ENCODE measurements at regions not wholly inside any gene's neighbourhood (a gene's known extent, or its start where the extent isn't known, plus 50 kb on each side); places are given as distances from the start of the nearest gene placed in this dataset.

GRCh38 chr7:125055376-125055775 is 125.8 kb upstream of the POT1 start:
- Histone ChIP-seq H3K27ac (no peak overlapping the region), H3K4me3 (no peak overlapping the region), H3K4me1 (no peaks in the 10 kb centered on the region), H3K36me3 (no peaks in the 10 kb centered on the region), H3K9me3 (replicated peaks) (0 out of 2 replicates have a peak, but pooled peaks cover 4% of the 10 kb centered on the region), H3K27me3 (no peaks in the 10 kb centered on the region)
- DNase-seq, result no peak

GRCh38 chr7:125046767-125047166 is 117.1 kb upstream of the POT1 start:
- no peak overlapping the region for H3K27ac ChIP-seq
- 0 out of 2 replicates have a peak, but pooled peaks cover 4% of the 10 kb centered on the region for H3K9me3 ChIP-seq (replicated peaks)
- H3K4me1 ChIP-seq, result no peaks in the 10 kb centered on the region
- no peaks in the 10 kb centered on the region for H3K27me3 ChIP-seq
- H3K36me3 ChIP-seq, result no peaks in the 10 kb centered on the region
- DNase-seq, result no peak
- no peak overlapping the region for H3K4me3 ChIP-seq

GRCh38 chr7:125033506-125033905 is 103.9 kb upstream of the POT1 start:
- Histone ChIP-seq H3K36me3 (no peaks in the 10 kb centered on the region), H3K4me1 (no peaks in the 10 kb centered on the region), H3K9me3 (replicated peaks) (no peaks in the 10 kb centered on the region), H3K27me3 (no peaks in the 10 kb centered on the region), H3K4me3 (no peak overlapping the region), H3K27ac (no peak overlapping the region)
- peak in 1 of 2 experiments; percentile 5 for DNase-seq

DNA sequence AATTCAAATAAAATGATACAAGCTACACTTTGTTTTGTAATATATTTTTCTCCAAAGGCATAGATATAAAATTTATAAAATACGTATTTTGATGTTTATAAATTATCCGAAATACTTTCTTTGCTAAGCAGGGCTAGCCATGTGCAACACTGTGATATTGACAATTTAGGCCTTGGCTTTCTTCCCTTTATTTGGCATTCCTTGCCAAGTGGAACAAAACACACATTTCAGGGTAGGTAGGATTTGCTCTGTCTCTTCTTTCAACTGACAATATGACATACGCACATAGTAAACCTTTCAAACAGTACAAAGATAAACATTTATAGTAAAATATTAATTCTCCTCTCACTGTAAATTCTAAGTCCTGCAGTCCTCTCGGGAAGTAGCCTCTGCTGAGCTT is 103.3 kb upstream of the POT1 start:
- H3K27ac ChIP-seq, result no peak overlapping the region
- H3K4me1 ChIP-seq, result no peaks in the 10 kb centered on the region
- no peaks in the 10 kb centered on the region for H3K27me3 ChIP-seq
- no peak for DNase-seq
- no peak overlapping the region for H3K4me3 ChIP-seq
- no peaks in the 10 kb centered on the region for H3K36me3 ChIP-seq
- no peaks in the 10 kb centered on the region for H3K9me3 ChIP-seq (replicated peaks)

DNA sequence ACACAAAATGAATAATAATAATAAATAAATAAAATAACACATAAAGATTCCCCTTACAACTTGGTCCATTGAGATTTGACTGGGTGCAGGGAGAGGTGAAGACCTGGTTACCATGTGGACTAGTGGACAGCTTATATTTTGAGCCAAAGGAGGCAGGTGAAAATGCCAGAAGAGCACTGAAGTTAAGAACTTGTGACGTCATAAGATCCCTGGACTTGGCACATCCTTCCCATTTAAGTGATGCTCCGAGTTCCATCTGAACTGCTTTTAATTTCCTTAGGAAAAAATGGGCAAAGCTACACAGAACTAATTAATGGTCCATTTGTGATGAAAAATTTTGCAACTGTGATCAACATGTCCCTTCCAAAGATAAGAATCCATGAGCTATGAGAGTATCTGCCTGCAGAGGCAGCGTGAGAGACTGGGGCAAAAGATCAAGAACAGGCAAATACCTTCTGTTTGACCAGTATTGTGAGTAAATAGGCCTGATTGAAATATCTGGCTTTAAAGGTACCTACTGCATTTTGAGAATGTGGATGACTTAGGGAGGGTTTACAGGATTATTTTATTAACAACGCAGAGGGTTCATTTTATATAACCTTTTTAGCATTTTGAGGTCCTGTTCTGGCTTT is 101.2 kb upstream of the POT1 start:
- no peaks in the 10 kb centered on the region for H3K4me1 ChIP-seq
- no peak overlapping the region for H3K27ac ChIP-seq
- DNase-seq, result no peak
- H3K36me3 ChIP-seq, result no peaks in the 10 kb centered on the region
- no peaks in the 10 kb centered on the region for H3K27me3 ChIP-seq
- no peaks in the 10 kb centered on the region for H3K9me3 ChIP-seq (replicated peaks)
- H3K4me3 ChIP-seq, result no peak overlapping the region

DNA sequence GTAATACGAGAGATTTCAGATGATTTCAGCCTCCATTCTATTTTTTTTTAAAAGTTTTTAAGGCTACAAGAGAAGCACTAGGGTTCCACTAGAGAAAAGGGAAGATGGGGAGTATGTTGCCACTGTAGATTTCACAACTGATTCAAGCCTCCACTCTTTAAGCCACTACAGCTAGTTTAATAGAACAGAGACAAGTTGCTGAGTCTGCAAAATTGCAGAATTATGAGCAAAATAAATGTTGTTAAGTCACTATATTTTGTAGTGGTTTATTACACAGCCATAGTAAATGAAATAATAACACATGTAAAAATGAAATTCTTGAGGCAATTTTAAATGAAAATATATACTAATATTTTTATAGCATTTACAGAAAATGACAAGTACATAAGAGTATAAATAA is 96.0 kb upstream of the POT1 start:
- no peak for DNase-seq
- H3K4me3 ChIP-seq, result no peak overlapping the region
- no peak overlapping the region for H3K27ac ChIP-seq
- H3K9me3 ChIP-seq (replicated peaks), result no peaks in the 10 kb centered on the region
- H3K36me3 ChIP-seq, result no peaks in the 10 kb centered on the region
- no peaks in the 10 kb centered on the region for H3K27me3 ChIP-seq
- no peaks in the 10 kb centered on the region for H3K4me1 ChIP-seq

DNA sequence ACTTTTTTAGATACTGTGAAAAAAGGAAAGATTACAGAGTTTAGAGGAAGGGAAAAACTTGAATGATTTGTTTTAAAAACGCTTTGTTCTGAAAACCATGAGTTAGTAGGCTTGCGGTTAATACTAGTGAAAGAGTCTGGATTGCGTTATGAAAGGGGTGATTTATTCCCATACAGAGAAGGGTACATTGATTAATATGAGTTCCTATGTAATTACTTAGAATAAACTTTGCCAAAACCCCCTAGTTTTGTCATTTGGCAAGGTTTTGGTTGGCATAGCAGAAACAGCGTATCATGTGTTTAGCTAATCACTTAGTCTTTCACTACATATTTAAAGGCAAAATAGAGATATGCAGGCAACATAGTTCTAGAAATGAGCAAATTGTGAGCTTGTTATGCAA is 91.2 kb upstream of the POT1 start:
- Histone ChIP-seq H3K36me3 (no peaks in the 10 kb centered on the region), H3K4me1 (no peaks in the 10 kb centered on the region), H3K4me3 (no peak overlapping the region), H3K9me3 (replicated peaks) (no peaks in the 10 kb centered on the region), H3K27me3 (no peaks in the 10 kb centered on the region), H3K27ac (no peak overlapping the region)
- no peak for DNase-seq

- no peak overlapping the region for H3K27ac ChIP-seq
- no peaks in the 10 kb centered on the region for H3K27me3 ChIP-seq
- DNase-seq, result no peak
- H3K4me3 ChIP-seq, result no peak overlapping the region
- no peaks in the 10 kb centered on the region for H3K9me3 ChIP-seq (replicated peaks)
- H3K4me1 ChIP-seq, result no peaks in the 10 kb centered on the region
- H3K36me3 ChIP-seq, result no peaks in the 10 kb centered on the region
These were observed 80.9 kb upstream of the POT1 start for GRCh38 chr7:125010540-125010939.

DNA sequence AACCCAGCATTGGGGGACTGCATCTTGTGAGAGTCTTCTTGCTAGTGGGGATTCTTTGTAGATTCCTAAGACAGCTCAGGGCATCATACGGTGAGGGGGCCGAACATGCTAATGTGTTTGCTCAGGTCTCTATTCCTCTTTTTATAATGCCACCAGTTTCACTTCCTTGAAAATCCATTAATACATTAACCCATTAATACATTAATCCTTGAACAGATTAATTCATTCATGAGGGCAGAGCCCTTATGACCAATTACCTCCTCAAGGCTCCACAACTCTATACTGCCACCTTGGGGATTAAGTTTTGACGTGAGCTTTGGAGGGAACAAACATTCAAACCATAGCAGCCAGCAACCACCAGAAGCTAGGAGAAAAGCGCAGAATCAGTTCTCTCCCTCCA is 67.2 kb upstream of the POT1 start:
- H3K36me3 ChIP-seq, result no peaks in the 10 kb centered on the region
- H3K4me1 ChIP-seq, result no peaks in the 10 kb centered on the region
- no peaks in the 10 kb centered on the region for H3K27me3 ChIP-seq
- no peaks in the 10 kb centered on the region for H3K9me3 ChIP-seq (replicated peaks)
- no peak overlapping the region for H3K4me3 ChIP-seq
- H3K27ac ChIP-seq, result no peak overlapping the region
- peak in 1 of 2 experiments; percentile 14 for DNase-seq

DNA sequence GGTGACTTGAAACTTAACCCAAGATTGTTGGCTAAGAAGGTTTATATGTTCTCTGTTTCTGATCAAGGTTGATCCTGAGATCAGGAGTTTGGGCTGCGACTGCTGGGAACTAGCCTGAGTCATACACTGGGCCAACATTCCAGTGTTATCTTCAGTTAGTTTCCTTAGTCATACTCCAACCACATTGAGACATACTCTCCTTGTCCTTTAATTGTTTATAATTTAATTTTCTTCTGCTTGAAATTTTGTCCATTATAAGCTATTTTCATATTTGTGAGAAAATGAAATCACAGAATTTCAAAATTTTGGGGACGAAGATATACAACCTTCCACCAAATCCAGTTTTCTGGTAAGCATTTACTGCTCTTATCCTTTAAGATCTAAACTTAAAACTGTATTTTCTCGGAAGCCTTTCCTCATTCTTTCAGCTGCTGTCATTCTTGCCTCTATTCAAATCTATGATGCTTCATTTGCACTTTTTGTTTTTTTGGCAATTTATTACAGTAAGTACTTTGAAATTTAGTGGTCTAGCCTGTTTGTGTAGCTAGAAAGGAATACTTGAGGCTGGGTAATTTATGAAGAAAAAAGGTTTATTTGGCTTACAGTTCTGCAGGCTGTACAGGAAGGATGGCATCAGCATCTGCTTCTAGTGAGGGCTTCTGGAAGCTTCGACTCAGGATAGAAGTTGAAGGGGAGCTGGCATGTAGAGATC is 63.4 kb upstream of the POT1 start:
- H3K4me3 ChIP-seq, result no peak overlapping the region

GRCh38 chr7:124989911-124990310 is 60.3 kb upstream of the POT1 start:
- Histone ChIP-seq H3K27me3 (peaks cover 6% of the 10 kb centered on the region; the same call in 1 of the 2 replicates), H3K36me3 (no peaks in the 10 kb centered on the region), H3K27ac (no peak overlapping the region), H3K4me3 (no peak overlapping the region), H3K4me1 (no peaks in the 10 kb centered on the region), H3K9me3 (replicated peaks) (no peaks in the 10 kb centered on the region)
- no peak for DNase-seq

More for the DNA sequence above, 63.4 kb upstream of the POT1 start:
- Histone ChIP-seq H3K27ac (no peak overlapping the region), H3K36me3 (no peaks in the 10 kb centered on the region), H3K27me3 (peaks cover 6% of the 10 kb centered on the region; the same call in 1 of the 2 replicates), H3K4me1 (no peaks in the 10 kb centered on the region), H3K9me3 (replicated peaks) (no peaks in the 10 kb centered on the region)
- DNase-seq, result peak in 1 of 2 experiments; percentile 4
